GM18508 (cell line): ENCODE measurements at regions not wholly inside any gene's neighbourhood (a gene's known extent, or its start where the extent isn't known, plus 50 kb on each side); places are given as distances from the start of the nearest gene placed in this dataset.
"Not testable (repeated sequence)": the region's sequence is repeated elsewhere in the genome, so short reads cannot be mapped to it uniquely, and the experiment has no call there.

ENCODE experiments used
- ATAC-seq: cut with Tn5 transposase; IDR thresholded peaks from one replicate; pipeline ENCODE4 v1.9.1; 2021; ENCODE audit warnings: moderate number of reproducible peaks; ENCODE audit not compliant: insufficient read depth, unreplicated experiment

- not testable (repeated sequence) for ATAC-seq
These were observed 157.7 kb downstream of the GIPC2 start for GRCh38 chr1:78203410-78203982.

- no peak for ATAC-seq
These were observed 164.4 kb downstream of the GIPC2 start for GRCh38 chr1:78210175-78210574.

GRCh38 chr1:78211483-78212092, 165.8 kb downstream of the GIPC2 start:
- no peak for ATAC-seq

GRCh38 chr1:78214334-78214733, 168.6 kb downstream of the GIPC2 start:
- no peak for ATAC-seq

GRCh38 chr1:78222225-78222959, 176.6 kb downstream of the GIPC2 start:
- ATAC-seq: no peak

GRCh38 chr1:78222960-78223358, 177.2 kb downstream of the GIPC2 start:
- no peak for ATAC-seq

- ATAC-seq: no peak
These were observed 177.8 kb downstream of the GIPC2 start for GRCh38 chr1:78223417-78224215.

- no peak for ATAC-seq
These were observed 178.6 kb downstream of the GIPC2 start for GRCh38 chr1:78224246-78224785.

GRCh38 chr1:78224861-78225552, 179.2 kb downstream of the GIPC2 start:
- no peak for ATAC-seq

GRCh38 chr1:78226784-78227183, 181.0 kb downstream of the GIPC2 start:
- ATAC-seq: no peak

- ATAC-seq: no peak
These were observed 182.2 kb downstream of the GIPC2 start for GRCh38 chr1:78227705-78228635.

GRCh38 chr1:78229344-78229743, 183.6 kb downstream of the GIPC2 start:
- no peak for ATAC-seq

GRCh38 chr1:78231477-78231876, 185.7 kb downstream of the GIPC2 start:
- ATAC-seq: no peak

- ATAC-seq: no peak
These were observed 186.1 kb downstream of the GIPC2 start for GRCh38 chr1:78231894-78232293.

- no peak for ATAC-seq
These were observed 186.9 kb downstream of the GIPC2 start for GRCh38 chr1:78232630-78233029.

GRCh38 chr1:78234496-78234895, 188.7 kb downstream of the GIPC2 start:
- ATAC-seq: no peak

- ATAC-seq: no peak
These were observed 190.9 kb downstream of the GIPC2 start for GRCh38 chr1:78236716-78237115.

- no peak for ATAC-seq
These were observed 191.7 kb downstream of the GIPC2 start for GRCh38 chr1:78237364-78237916.

GRCh38 chr1:78240191-78240590, 194.4 kb downstream of the GIPC2 start:
- no peak for ATAC-seq
